H1 (cell line): ENCODE measurements at regions not wholly inside any gene's neighbourhood (a gene's known extent, or its start where the extent isn't known, plus 50 kb on each side); places are given as distances from the start of the nearest gene placed in this dataset.

Source experiments
- ATF2 ChIP-seq: IDR thresholded peaks from 2 replicates; pipeline ENCODE4 v1.6.1; 2012; ENCODE audit warnings: low read length, inconsistent platforms
- ATF3 ChIP-seq: IDR thresholded peaks from 2 replicates; pipeline ENCODE4 v1.6.1; 2011; ENCODE audit warnings: low read depth, mild to moderate bottlenecking, low read length; ENCODE audit not compliant: insufficient read depth
- BCL11A ChIP-seq, 2 experiments: IDR thresholded peaks; one replicate each; pipeline ENCODE4 v1.6.1; 2011; ENCODE audit warnings: low read depth in 2 of 2, low read length in 2 of 2, mild to moderate bottlenecking in 2 of 2
- EP300 ChIP-seq, 2 experiments: IDR thresholded peaks; 1 replicate in 1 of 2; 2 replicates in 1 of 2; pipeline ENCODE4 v1.6.1; 2011 to 2012; ENCODE audit warnings: low read depth in 2 of 2, low read length in 2 of 2, mild to moderate bottlenecking in 2 of 2, borderline replicate concordance in 1 of 2, inconsistent platforms in 1 of 2, moderate library complexity in 1 of 2
- EZH2 ChIP-seq: fragments of 200-600 bp; sonication (generic); IDR thresholded peaks from 2 replicates; pipeline ENCODE4 v1.7.1; 2012; ENCODE audit warnings: low read depth, mild to moderate bottlenecking, moderate library complexity, low read length, inconsistent platforms; ENCODE audit not compliant: severe bottlenecking
- HDAC6 ChIP-seq: IDR thresholded peaks from one replicate; pipeline ENCODE4 v1.7.1; 2012; ENCODE audit warnings: low read depth, mild to moderate bottlenecking, inconsistent platforms, low read length, moderate library complexity
- JUN ChIP-seq: IDR thresholded peaks from 2 replicates; pipeline ENCODE4 v1.6.1; 2011; ENCODE audit warnings: low read depth, mild to moderate bottlenecking, improper control_type of control experiment, low read length
- POLR2A ChIP-seq, 2 experiments: IDR thresholded peaks; 1 replicate in 1 of 2; 2 replicates in 1 of 2; pipeline ENCODE4 v1.6.1; 2011; ENCODE audit warnings: low read depth in 2 of 2, low read length in 2 of 2, mild to moderate bottlenecking in 2 of 2; ENCODE audit errors: control extremely low read depth in 1 of 2
- SP2 ChIP-seq: IDR thresholded peaks from 2 replicates; pipeline ENCODE4 v1.6.1; 2012; ENCODE audit warnings: mild to moderate bottlenecking, low read length, inconsistent platforms
- SUZ12 ChIP-seq: fragments of 200-600 bp; sonication (generic); IDR thresholded peaks from 2 replicates; pipeline ENCODE4 v1.6.1; 2012; ENCODE audit warnings: mild to moderate bottlenecking, inconsistent platforms, low read length, moderate library complexity, mixed read lengths
- TEAD4 ChIP-seq: IDR thresholded peaks from 2 replicates; pipeline ENCODE4 v1.6.1; 2012; ENCODE audit warnings: low read depth, low read length, inconsistent platforms, mixed read lengths
- TF ChIP-seq, protein P1 (sequence below), 3 experiments: IDR thresholded peaks; 1 replicate in 2 of 3; 2 replicates in 1 of 3; pipeline versions ENCODE4 v1.5.1 to v1.6.1; 2011; ENCODE audit warnings: low read length in 3 of 3, mild to moderate bottlenecking in 3 of 3, inconsistent platforms in 2 of 3, low read depth in 1 of 3, moderate library complexity in 1 of 3; ENCODE audit not compliant: insufficient read depth in 1 of 3; ENCODE audit errors: control extremely low read depth in 1 of 3
- TF ChIP-seq, protein P2 (sequence below): IDR thresholded peaks from 2 replicates; pipeline ENCODE4 v1.6.1; 2012; ENCODE audit warnings: inconsistent platforms

GRCh38 chr18:73901151-73901550 is 246.5 kb downstream of the FBXO15 start:
- TF ChIP-seq EZH2 (no peak), ATF2 (no peak), JUN (no peak), EP300 (IDR thresholded peaks at IDR 0.05; ENCODE audit: borderline replicate concordance in 1 of 2, low read depth in 2 of 2, low read length in 2 of 2) (no peak), ATF3 (no peak), SP2 (no peak), HDAC6 (no peak), TEAD4 (no peak), BCL11A (IDR thresholded peaks at IDR 0.05; ENCODE audit: low read depth in 2 of 2, low read length in 2 of 2) (no peak), POLR2A (IDR thresholded peaks at IDR 0.05; ENCODE audit: control extremely low read depth in 1 of 2, low read depth in 2 of 2, low read length in 2 of 2) (no peak), SUZ12 (no peak)
- TF ChIP-seq, protein P1, sequence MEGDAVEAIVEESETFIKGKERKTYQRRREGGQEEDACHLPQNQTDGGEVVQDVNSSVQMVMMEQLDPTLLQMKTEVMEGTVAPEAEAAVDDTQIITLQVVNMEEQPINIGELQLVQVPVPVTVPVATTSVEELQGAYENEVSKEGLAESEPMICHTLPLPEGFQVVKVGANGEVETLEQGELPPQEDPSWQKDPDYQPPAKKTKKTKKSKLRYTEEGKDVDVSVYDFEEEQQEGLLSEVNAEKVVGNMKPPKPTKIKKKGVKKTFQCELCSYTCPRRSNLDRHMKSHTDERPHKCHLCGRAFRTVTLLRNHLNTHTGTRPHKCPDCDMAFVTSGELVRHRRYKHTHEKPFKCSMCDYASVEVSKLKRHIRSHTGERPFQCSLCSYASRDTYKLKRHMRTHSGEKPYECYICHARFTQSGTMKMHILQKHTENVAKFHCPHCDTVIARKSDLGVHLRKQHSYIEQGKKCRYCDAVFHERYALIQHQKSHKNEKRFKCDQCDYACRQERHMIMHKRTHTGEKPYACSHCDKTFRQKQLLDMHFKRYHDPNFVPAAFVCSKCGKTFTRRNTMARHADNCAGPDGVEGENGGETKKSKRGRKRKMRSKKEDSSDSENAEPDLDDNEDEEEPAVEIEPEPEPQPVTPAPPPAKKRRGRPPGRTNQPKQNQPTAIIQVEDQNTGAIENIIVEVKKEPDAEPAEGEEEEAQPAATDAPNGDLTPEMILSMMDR (IDR thresholded peaks at IDR 0.05; ENCODE audit: control extremely low read depth in 1 of 3, insufficient read depth in 1 of 3, low read depth in 1 of 3, low read length in 3 of 3) = no peak
- TF ChIP-seq, protein P2, sequence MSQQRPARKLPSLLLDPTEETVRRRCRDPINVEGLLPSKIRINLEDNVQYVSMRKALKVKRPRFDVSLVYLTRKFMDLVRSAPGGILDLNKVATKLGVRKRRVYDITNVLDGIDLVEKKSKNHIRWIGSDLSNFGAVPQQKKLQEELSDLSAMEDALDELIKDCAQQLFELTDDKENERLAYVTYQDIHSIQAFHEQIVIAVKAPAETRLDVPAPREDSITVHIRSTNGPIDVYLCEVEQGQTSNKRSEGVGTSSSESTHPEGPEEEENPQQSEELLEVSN = no peak
